AG09309 (cell line): ENCODE measurements at regions not wholly inside any gene's neighbourhood (a gene's known extent, or its start where the extent isn't known, plus 50 kb on each side); places are given as distances from the start of the nearest gene placed in this dataset.

Source experiments
- DNase-seq: peaks from one replicate; pipeline ENCODE4 v3.0.0-alpha.2; 2010; ENCODE audit warnings: low read depth
- H3K4me3 ChIP-seq: 2 replicates; pipeline ENCODE4 v1.5.1; 2011; ENCODE audit warnings: mild to moderate bottlenecking, low read depth, low read length, moderate library complexity; ENCODE audit not compliant: control insufficient read depth
- TF ChIP-seq, protein P1 (sequence below): IDR thresholded peaks from 2 replicates; pipeline ENCODE4 v1.5.1; 2011; ENCODE audit warnings: mild to moderate bottlenecking, low read depth, low read length, inconsistent platforms; ENCODE audit not compliant: insufficient read depth, control insufficient read depth; ENCODE audit errors: missing control alignments

DNA sequence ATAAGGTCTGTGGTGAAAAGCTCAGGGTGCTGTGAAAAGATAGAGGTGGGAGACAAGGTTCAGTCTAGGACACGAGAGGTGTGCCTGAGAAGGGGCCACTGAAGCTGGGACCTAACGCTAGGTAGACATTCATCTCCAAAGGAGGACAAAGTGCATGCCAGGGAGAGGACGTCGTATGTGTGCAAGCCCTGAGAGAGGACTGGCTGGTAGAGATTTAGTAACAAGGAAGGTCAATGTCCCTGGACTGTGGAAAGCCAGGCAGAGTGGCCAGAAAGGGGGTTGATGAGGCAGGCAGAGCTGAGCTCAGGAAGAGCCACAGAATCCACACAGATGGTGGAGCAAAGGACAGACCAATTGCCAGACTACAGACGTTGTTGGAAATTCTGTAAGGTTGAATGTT lies 817.6 kb downstream of the CCSER2 start:
- no peak for DNase-seq
- TF ChIP-seq, protein P1, sequence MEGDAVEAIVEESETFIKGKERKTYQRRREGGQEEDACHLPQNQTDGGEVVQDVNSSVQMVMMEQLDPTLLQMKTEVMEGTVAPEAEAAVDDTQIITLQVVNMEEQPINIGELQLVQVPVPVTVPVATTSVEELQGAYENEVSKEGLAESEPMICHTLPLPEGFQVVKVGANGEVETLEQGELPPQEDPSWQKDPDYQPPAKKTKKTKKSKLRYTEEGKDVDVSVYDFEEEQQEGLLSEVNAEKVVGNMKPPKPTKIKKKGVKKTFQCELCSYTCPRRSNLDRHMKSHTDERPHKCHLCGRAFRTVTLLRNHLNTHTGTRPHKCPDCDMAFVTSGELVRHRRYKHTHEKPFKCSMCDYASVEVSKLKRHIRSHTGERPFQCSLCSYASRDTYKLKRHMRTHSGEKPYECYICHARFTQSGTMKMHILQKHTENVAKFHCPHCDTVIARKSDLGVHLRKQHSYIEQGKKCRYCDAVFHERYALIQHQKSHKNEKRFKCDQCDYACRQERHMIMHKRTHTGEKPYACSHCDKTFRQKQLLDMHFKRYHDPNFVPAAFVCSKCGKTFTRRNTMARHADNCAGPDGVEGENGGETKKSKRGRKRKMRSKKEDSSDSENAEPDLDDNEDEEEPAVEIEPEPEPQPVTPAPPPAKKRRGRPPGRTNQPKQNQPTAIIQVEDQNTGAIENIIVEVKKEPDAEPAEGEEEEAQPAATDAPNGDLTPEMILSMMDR, result no peak
- H3K4me3 ChIP-seq, result no peak overlapping the region

GRCh38 chr10:85147346-85148250 lies 819.2 kb downstream of the CCSER2 start:
- TF ChIP-seq, protein P1, result no peak
- no peak overlapping the region for H3K4me3 ChIP-seq
- no peak for DNase-seq

DNA sequence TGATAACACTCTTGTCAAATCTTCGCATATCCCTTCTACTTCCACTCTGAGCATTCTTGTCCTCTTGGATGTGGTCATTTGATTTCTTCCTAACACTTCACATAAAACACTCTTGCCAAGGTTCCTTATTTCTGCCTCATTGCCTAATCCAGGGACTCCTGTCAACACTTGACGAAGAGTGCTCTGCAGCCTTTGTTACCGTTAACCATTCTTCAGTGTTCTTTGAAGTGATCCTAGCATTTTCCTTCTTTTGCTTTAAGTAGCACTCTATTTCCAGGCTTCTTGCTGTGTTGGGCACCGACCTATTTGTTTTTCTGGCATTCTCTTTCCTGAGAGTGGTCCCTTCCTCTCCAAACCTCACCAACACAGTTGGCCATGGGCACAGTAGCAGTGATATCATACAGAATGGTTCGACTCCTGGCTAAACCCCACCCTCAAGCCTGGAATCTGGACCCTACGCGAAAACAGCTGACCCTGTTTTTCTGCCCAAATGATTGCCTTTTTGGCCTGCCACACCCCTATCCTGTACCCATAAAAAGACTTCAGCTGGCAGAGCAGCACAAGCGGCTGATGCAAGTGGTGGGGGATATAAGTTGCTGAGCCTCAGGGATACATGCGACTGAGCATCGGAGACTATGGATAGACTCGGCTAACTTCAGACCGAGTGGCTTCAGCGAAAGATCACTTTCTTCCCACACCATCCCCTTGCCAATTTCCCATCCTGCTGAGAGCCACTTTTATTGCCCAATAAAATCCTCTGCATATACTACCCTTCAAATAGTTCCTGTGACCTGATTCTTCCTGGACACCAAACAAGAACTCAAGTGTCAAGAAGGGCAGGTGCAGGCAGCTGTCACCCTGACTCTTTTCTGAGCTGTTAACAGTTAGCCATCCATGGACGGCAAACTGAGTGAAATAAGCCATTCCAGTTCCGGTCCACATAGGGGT lies 820.6 kb downstream of the CCSER2 start:
- no peak for DNase-seq
- no peak overlapping the region for H3K4me3 ChIP-seq
- TF ChIP-seq, protein P1, result no peak

DNA sequence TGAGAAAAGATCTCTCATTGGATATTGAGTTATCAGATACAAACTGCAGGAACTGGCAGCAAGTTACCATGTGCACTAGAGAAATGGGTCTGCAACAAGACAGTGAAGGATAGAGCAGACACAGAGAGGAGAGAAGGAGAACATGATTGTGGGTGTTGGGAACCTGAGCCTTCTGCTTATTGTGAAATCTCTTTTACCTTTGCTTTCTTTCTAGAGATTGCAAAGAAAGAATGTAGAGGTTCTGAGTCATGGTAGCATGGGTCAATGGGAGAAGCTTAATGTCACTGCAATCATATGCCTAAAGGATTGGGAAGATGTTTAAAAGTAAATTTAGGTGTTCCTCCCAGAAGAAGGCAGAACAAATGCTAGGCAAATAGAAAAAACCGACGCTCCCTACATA lies 821.4 kb downstream of the CCSER2 start:
- DNase-seq, result no peak
- TF ChIP-seq, protein P1, result no peak
- no peak overlapping the region for H3K4me3 ChIP-seq

GRCh38 chr10:85151506-85151905 lies 823.1 kb downstream of the CCSER2 start:
- no peak overlapping the region for H3K4me3 ChIP-seq
- DNase-seq, result no peak
- TF ChIP-seq, protein P1, result no peak

DNA sequence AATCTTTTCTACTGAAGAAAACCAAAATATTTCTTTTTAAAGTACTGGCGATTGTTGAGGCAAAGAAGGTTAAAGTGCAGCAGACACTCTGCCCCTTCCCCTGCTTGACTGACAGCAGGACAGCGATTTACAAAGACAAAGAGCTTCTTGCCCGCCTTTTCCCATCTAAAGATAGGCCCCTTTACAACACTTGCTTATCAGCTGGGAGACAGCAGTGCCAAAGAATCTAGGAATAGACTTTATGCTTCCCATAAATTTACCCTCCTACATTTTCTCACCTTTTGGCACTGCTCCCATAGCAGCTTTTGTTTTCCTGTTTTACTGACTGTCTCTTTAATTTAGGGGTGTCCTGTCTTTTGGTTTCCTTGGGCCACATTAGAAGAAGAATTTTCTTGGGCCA lies 824.1 kb downstream of the CCSER2 start:
- no peak overlapping the region for H3K4me3 ChIP-seq
- no peak for DNase-seq
- TF ChIP-seq, protein P1, result no peak
